HEK293 (cell line): ENCODE measurements at regions not wholly inside any gene's neighbourhood (a gene's known extent, or its start where the extent isn't known, plus 50 kb on each side); places are given as distances from the start of the nearest gene placed in this dataset.

Experiments
- CTCF ChIA-PET: fragments of 350-600 bp; formaldehyde crosslinking; extraction: SDS; loops from one replicate; lab custom pipeline; 2021; ENCODE audit warnings: antibody characterized with exemption; lab: Yijun Ruan, JAX
- POLR2A ChIA-PET: fragments of 300-600 bp; formaldehyde crosslinking; extraction: SDS; loops from one replicate; lab custom pipeline; 2020; ENCODE audit warnings: antibody characterized with exemption, inconsistent platforms; lab: Yijun Ruan, JAX
- H3K27ac ChIP-seq: fragments of 200-500 bp; sonication (Bioruptor generic); 2 replicates; pipeline ENCODE4 v1.5.1; 2014; ENCODE audit warnings: low read depth, low read length, control low read depth, inconsistent platforms; ENCODE audit errors: extremely low read depth
- H3K36me3 ChIP-seq, 2 experiments: fragments of 200-500 bp in 1 of 2; sonication (Bioruptor generic) in 1 of 2; 1 replicate in 1 of 2; 2 replicates in 1 of 2; pipeline ENCODE4 v1.5.1; 2014 to 2017; ENCODE audit warnings: inconsistent platforms in 2 of 2, low read length in 2 of 2; ENCODE audit not compliant: control insufficient read depth in 2 of 2, insufficient read depth in 1 of 2
- H3K4me1 ChIP-seq: fragments of 200-500 bp; sonication (Bioruptor generic); 2 replicates; pipeline ENCODE4 v1.5.1; 2014; ENCODE audit warnings: mild to moderate bottlenecking, low read length, inconsistent platforms; ENCODE audit not compliant: control insufficient read depth, insufficient read depth
- H3K4me3 ChIP-seq: 2 replicates; pipeline ENCODE4 v1.5.1; 2011; ENCODE audit warnings: low read depth, mild to moderate bottlenecking, control low read depth, low read length, moderate library complexity
- H3K9me3 ChIP-seq: fragments of 200-500 bp; sonication (Bioruptor generic); 2 replicates; pipeline ENCODE4 v1.5.1; 2014; ENCODE audit warnings: low read depth, low read length, inconsistent platforms; ENCODE audit not compliant: control insufficient read depth, insufficient read depth
- HOXD13 ChIP-seq: sonication (generic); formaldehyde crosslinking; IDR thresholded peaks from 2 replicates; pipeline ENCODE4 v1.8.0; 2022; ENCODE audit warnings: missing genetic modification reagents, borderline replicate concordance
- MYNN ChIP-seq: fragments of 450-650 bp; formaldehyde crosslinking; IDR thresholded peaks from 2 replicates; pipeline ENCODE4 v1.5.1; 2016; ENCODE audit warnings: missing biosample characterization, missing genetic modification characterization, borderline replicate concordance
- PBX3 ChIP-seq: sonication (generic); formaldehyde crosslinking; IDR thresholded peaks from 2 replicates; pipeline ENCODE4 v1.8.1; 2022; ENCODE audit warnings: mild to moderate bottlenecking, moderate library complexity, missing genetic modification reagents
- PRDM1 ChIP-seq: fragments of 450-650 bp; formaldehyde crosslinking; IDR thresholded peaks from 2 replicates; pipeline ENCODE4; 2016; ENCODE audit warnings: missing biosample characterization, missing genetic modification characterization
- REPIN1 ChIP-seq: fragments of 450-650 bp; formaldehyde crosslinking; IDR thresholded peaks from 2 replicates; pipeline ENCODE4 v1.5.1; 2017; ENCODE audit warnings: missing biosample characterization, missing genetic modification characterization, low read depth
- SCRT1 ChIP-seq: fragments of 450-650 bp; formaldehyde crosslinking; IDR thresholded peaks from 2 replicates; pipeline ENCODE4 v1.5.1; 2016; ENCODE audit warnings: missing biosample characterization, missing genetic modification characterization, borderline replicate concordance
- TCF7L2 ChIP-seq: IDR thresholded peaks from 2 replicates; pipeline ENCODE4 v1.6.1; 2011; ENCODE audit warnings: low read depth, mild to moderate bottlenecking, inconsistent platforms, low read length, moderate library complexity, borderline replicate concordance
- ZBTB17 ChIP-seq: fragments of 450-650 bp; formaldehyde crosslinking; IDR thresholded peaks from 2 replicates; pipeline ENCODE4 v1.5.1; 2016; ENCODE audit warnings: missing biosample characterization, missing genetic modification characterization
- ZBTB6 ChIP-seq: fragments of 450-650 bp; formaldehyde crosslinking; IDR thresholded peaks from 2 replicates; pipeline ENCODE4 v1.5.1; 2017; ENCODE audit warnings: missing biosample characterization, missing genetic modification characterization
- ZNF175 ChIP-seq: fragments of 450-650 bp; formaldehyde crosslinking; IDR thresholded peaks from 2 replicates; pipeline ENCODE4 v1.5.1; 2016; ENCODE audit warnings: missing biosample characterization, missing genetic modification characterization
- ZNF202 ChIP-seq: fragments of 450-650 bp; formaldehyde crosslinking; IDR thresholded peaks from 2 replicates; pipeline ENCODE4 v1.5.1; 2016; ENCODE audit warnings: missing biosample characterization, missing genetic modification characterization, borderline replicate concordance
- ZNF221 ChIP-seq: fragments of 450-650 bp; formaldehyde crosslinking; IDR thresholded peaks from 2 replicates; pipeline ENCODE4 v1.5.1; 2017; ENCODE audit warnings: missing biosample characterization, missing genetic modification characterization, borderline replicate concordance
- ZNF292 ChIP-seq: fragments of 450-650 bp; formaldehyde crosslinking; IDR thresholded peaks from 2 replicates; pipeline ENCODE4 v1.5.1; 2016; ENCODE audit warnings: low read depth, missing biosample characterization, missing genetic modification characterization, borderline replicate concordance
- ZNF416 ChIP-seq: fragments of 450-650 bp; formaldehyde crosslinking; IDR thresholded peaks from 2 replicates; pipeline ENCODE4 v1.5.1; 2016; ENCODE audit warnings: missing biosample characterization, missing genetic modification characterization
- ZNF423 ChIP-seq: fragments of 450-650 bp; formaldehyde crosslinking; IDR thresholded peaks from 2 replicates; pipeline ENCODE4 v1.5.1; 2016; ENCODE audit warnings: missing biosample characterization, missing genetic modification characterization
- ZNF521 ChIP-seq: fragments of 450-650 bp; formaldehyde crosslinking; IDR thresholded peaks from 2 replicates; pipeline ENCODE4 v1.5.1; 2017; ENCODE audit warnings: missing biosample characterization, mild to moderate bottlenecking, missing genetic modification characterization
- ZNF610 ChIP-seq: fragments of 450-650 bp; formaldehyde crosslinking; IDR thresholded peaks from 2 replicates; pipeline ENCODE4 v1.5.1; 2016; ENCODE audit warnings: missing biosample characterization, missing genetic modification characterization, borderline replicate concordance
- ZNF660 ChIP-seq: fragments of 450-650 bp; IDR thresholded peaks from 2 replicates; pipeline ENCODE4 v1.5.1; 2018; ENCODE audit warnings: missing biosample characterization, mild to moderate bottlenecking, missing genetic modification characterization
- ZNF692 ChIP-seq: fragments of 450-650 bp; formaldehyde crosslinking; IDR thresholded peaks from 2 replicates; pipeline ENCODE4 v1.5.1; 2016; ENCODE audit warnings: missing biosample characterization, missing genetic modification characterization
- ZNF747 ChIP-seq: fragments of 450-650 bp; formaldehyde crosslinking; IDR thresholded peaks from 2 replicates; pipeline ENCODE4 v1.5.1; 2016; ENCODE audit warnings: missing biosample characterization, missing genetic modification characterization
- ZNF785 ChIP-seq: fragments of 450-650 bp; formaldehyde crosslinking; IDR thresholded peaks from 2 replicates; pipeline ENCODE4 v1.5.1; 2016; ENCODE audit warnings: missing biosample characterization, missing genetic modification characterization
- ZNF791 ChIP-seq: fragments of 450-650 bp; formaldehyde crosslinking; IDR thresholded peaks from 2 replicates; pipeline ENCODE4 v1.5.1; 2016; ENCODE audit warnings: missing biosample characterization, missing genetic modification characterization
- ZNF843 ChIP-seq: fragments of 450-650 bp; formaldehyde crosslinking; IDR thresholded peaks from 2 replicates; pipeline ENCODE4 v1.5.1; 2016; ENCODE audit warnings: missing biosample characterization, missing genetic modification characterization
- ZSCAN16 ChIP-seq: fragments of 450-650 bp; formaldehyde crosslinking; IDR thresholded peaks from 2 replicates; pipeline ENCODE4 v1.5.1; 2016; ENCODE audit warnings: missing biosample characterization, missing genetic modification characterization
- TF ChIP-seq, protein P1 (sequence below): fragments of 450-650 bp; formaldehyde crosslinking; IDR thresholded peaks from 2 replicates; pipeline ENCODE4 v1.5.1; 2017; ENCODE audit warnings: missing biosample characterization, missing genetic modification characterization
- TF ChIP-seq, protein P2 (sequence below): fragments of 450-650 bp; formaldehyde crosslinking; IDR thresholded peaks from 2 replicates; pipeline ENCODE4 v1.5.1; 2016; ENCODE audit warnings: missing biosample characterization, missing genetic modification characterization
- TF ChIP-seq, protein P3 (sequence below): fragments of 450-650 bp; formaldehyde crosslinking; IDR thresholded peaks from 2 replicates; pipeline ENCODE4; 2016; ENCODE audit warnings: missing biosample characterization, missing genetic modification characterization

- TF ChIP-seq ZNF843 (tag by site-specific recombination) (no peak), ZNF660 (no peak)
Observed at GRCh38 chr3:150307311-150308036, 100.6 kb upstream of the TSC22D2 start (continued).

DNA sequence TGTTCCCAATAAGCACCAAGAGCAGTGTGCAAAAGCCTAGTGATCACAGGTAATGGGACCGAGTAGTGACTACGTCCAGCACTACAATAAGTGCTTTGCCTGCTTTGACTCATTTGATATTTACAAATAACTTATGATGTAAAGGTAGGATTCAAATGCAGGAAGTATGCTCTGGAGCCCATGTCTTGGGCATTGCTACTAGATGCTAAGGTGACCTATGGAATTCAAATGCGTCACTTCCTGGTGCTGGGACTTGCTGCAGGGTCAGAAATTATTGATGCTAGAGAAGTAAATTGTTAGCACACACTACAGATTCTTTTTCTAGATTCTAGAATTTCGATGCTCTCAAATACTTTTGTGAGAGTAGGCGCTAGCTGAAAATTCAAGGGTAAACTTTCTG lies 101.2 kb upstream of the TSC22D2 start:
- ChIA-PET POLR2A (no interaction called here), CTCF (interaction anchor here (0.6 to 1.0 kb wide), 2 partner anchors 10 to 18 kb away, joined by 3 read pairs; no protein-coding TSS in a partner anchor)
- Histone ChIP-seq H3K4me1 (no peaks in the 10 kb centered on the region), H3K27ac (no peak overlapping the region), H3K4me3 (no peak overlapping the region), H3K36me3 (no peaks in the 10 kb centered on the region), H3K9me3 (no peaks in the 10 kb centered on the region)
- TF ChIP-seq ZNF791 (tag by site-specific recombination) (no peak), ZNF610 (no peak), ZNF692 (tag by site-specific recombination) (no peak), ZBTB6 (tag by site-specific recombination) (no peak), ZNF292 (tag by site-specific recombination) (no peak), ZNF785 (tag by site-specific recombination) (no peak), ZNF175 (tag by site-specific recombination) (no peak), ZNF202 (no peak), SCRT1 (tag by site-specific recombination) (no peak), ZNF416 (tag by site-specific recombination) (no peak), ZNF423 (tag by site-specific recombination) (no peak), MYNN (tag by site-specific recombination) (no peak), PBX3 (CRISPR knock-in tag) (no peak), ZNF521 (tag by site-specific recombination) (no peak), ZBTB17 (tag by site-specific recombination) (no peak), ZNF221 (tag by site-specific recombination) (no peak)
- TF ChIP-seq, protein P1, sequence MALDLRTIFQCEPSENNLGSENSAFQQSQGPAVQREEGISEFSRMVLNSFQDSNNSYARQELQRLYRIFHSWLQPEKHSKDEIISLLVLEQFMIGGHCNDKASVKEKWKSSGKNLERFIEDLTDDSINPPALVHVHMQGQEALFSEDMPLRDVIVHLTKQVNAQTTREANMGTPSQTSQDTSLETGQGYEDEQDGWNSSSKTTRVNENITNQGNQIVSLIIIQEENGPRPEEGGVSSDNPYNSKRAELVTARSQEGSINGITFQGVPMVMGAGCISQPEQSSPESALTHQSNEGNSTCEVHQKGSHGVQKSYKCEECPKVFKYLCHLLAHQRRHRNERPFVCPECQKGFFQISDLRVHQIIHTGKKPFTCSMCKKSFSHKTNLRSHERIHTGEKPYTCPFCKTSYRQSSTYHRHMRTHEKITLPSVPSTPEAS (tag by site-specific recombination), result no peak

DNA sequence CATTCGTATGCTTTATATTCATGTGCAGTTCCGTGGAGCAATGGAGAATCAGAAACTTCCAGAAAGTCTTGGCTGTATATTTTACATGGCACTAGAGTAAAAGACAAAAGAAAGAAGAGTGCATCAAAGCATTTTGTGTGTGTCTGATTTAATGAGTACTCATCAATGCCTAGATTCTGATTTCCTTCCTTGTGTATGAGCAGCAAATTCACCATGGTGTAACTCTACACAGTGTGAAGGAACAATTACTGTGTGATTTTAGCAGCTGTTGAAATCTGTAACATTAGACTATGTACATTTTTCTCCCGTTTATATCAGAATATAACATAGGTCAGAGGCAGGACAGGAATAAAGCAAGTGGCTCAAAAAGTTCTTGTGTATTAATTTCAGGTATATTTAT lies 102.0 kb upstream of the TSC22D2 start:
- ChIA-PET CTCF (no interaction called here), POLR2A (no interaction called here)
- Histone ChIP-seq H3K27ac (no peak overlapping the region), H3K36me3 (no peaks in the 10 kb centered on the region), H3K4me1 (no peaks in the 10 kb centered on the region), H3K9me3 (no peaks in the 10 kb centered on the region), H3K4me3 (no peak overlapping the region)
- TF ChIP-seq HOXD13 (CRISPR knock-in tag), result no peak
- TF ChIP-seq PRDM1 (tag by site-specific recombination), result no peak
- TF ChIP-seq, protein P2, sequence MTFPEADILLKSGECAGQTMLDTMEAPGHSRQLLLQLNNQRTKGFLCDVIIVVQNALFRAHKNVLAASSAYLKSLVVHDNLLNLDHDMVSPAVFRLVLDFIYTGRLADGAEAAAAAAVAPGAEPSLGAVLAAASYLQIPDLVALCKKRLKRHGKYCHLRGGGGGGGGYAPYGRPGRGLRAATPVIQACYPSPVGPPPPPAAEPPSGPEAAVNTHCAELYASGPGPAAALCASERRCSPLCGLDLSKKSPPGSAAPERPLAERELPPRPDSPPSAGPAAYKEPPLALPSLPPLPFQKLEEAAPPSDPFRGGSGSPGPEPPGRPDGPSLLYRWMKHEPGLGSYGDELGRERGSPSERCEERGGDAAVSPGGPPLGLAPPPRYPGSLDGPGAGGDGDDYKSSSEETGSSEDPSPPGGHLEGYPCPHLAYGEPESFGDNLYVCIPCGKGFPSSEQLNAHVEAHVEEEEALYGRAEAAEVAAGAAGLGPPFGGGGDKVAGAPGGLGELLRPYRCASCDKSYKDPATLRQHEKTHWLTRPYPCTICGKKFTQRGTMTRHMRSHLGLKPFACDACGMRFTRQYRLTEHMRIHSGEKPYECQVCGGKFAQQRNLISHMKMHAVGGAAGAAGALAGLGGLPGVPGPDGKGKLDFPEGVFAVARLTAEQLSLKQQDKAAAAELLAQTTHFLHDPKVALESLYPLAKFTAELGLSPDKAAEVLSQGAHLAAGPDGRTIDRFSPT (tag by site-specific recombination), result no peak
- no peak for TF ChIP-seq TCF7L2
- no peak for TF ChIP-seq ZSCAN16 (tag by site-specific recombination)
- no peak for TF ChIP-seq REPIN1 (tag by site-specific recombination)
- TF ChIP-seq ZNF747 (tag by site-specific recombination), result no peak
- TF ChIP-seq, protein P3, sequence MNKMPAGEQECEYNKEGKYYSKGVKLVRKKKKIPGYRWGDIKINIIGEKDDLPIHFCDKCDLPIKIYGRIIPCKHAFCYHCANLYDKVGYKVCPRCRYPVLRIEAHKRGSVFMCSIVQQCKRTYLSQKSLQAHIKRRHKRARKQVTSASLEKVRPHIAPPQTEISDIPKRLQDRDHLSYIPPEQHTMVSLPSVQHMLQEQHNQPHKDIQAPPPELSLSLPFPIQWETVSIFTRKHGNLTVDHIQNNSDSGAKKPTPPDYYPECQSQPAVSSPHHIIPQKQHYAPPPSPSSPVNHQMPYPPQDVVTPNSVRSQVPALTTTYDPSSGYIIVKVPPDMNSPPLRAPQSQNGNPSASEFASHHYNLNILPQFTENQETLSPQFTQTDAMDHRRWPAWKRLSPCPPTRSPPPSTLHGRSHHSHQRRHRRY, result no peak
